Left lung (tissue), 4 donors: ENCODE measurements at regions not wholly inside any gene's neighbourhood (a gene's known extent, or its start where the extent isn't known, plus 50 kb on each side); places are given as distances from the start of the nearest gene placed in this dataset.

Experiments used
- ATAC-seq: fragments of 200-7000 bp; cut with Tn5 transposase; one replicate; pipeline ENCODE4 v1.9.1; 2020; ENCODE audit warnings: moderate library complexity
- DNase-seq, 4 donors: peaks; one replicate each; pipeline ENCODE4 v3.0.0-alpha.2; 2013 to 2020
- H3K27ac ChIP-seq, 2 donors: fragments of 200-600 bp; sonication (generic) in 1 of 2; one replicate each; pipeline versions ENCODE4 v1.5.0 to v1.8.0; 2020 to 2021
- H3K27me3 ChIP-seq, 2 donors: fragments of 200-600 bp; sonication (generic) in 1 of 2; one replicate each; pipeline versions ENCODE4 v1.5.0 to v1.8.0; 2020 to 2021
- H3K36me3 ChIP-seq, 2 donors: fragments of 200-600 bp; sonication (generic) in 1 of 2; one replicate each; pipeline versions ENCODE4 v1.5.0 to v1.8.0; 2020 to 2021
- H3K4me1 ChIP-seq, 2 donors: fragments of 200-600 bp; one replicate each; pipeline ENCODE4 v1.8.0; 2021
- H3K4me3 ChIP-seq, 2 donors: fragments of 200-600 bp; sonication (generic) in 1 of 2; one replicate each; pipeline versions ENCODE4 v1.5.0 to v1.8.0; 2020 to 2021; ENCODE audit warnings: mild to moderate bottlenecking in 1 of 2
- H3K9me3 ChIP-seq, 2 donors: fragments of 200-600 bp; sonication (generic) in 1 of 2; one replicate each; pipeline versions ENCODE4 v1.5.0 to v1.8.0; 2020 to 2021
- intact Hi-C, 2 donors: fragments of 100-400 bp; cut with DNase I; formaldehyde crosslinking; loops; one replicate each; pipeline versions ENCODE4 v1.11.2 to v1.14.2; 2022
- TF ChIP-seq, protein P1 (sequence below), 2 donors: fragments of 200-600 bp; sonication (generic) in 1 of 2; IDR thresholded peaks; one replicate each; pipeline versions ENCODE4 v1.5.0 to v1.8.0; 2021; ENCODE audit warnings: antibody characterized with exemption in 2 of 2
- donor health status: DM: no; HTN: yes; CAD: no.
- donor health status: DM: no; HTN: no; CAD: no.

DNA sequence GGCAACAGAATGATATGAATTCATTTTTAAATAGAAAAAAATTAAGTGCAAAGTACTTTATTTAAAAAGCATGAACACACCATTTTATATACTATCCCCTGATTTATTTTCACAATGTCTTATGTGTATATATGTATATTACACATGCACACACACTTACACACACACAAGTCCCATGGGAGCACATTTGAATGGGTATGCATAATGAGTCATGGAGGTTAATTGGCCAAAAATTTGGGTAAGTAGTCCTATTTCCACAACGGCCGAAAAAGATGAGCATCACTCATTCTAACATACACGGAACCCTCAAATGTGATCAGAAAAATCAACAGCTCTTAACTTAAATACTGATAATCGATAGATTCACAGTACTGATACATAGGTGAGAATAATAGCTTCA lies 97.4 kb upstream of the NABP1 start:
- TF ChIP-seq, protein P1, sequence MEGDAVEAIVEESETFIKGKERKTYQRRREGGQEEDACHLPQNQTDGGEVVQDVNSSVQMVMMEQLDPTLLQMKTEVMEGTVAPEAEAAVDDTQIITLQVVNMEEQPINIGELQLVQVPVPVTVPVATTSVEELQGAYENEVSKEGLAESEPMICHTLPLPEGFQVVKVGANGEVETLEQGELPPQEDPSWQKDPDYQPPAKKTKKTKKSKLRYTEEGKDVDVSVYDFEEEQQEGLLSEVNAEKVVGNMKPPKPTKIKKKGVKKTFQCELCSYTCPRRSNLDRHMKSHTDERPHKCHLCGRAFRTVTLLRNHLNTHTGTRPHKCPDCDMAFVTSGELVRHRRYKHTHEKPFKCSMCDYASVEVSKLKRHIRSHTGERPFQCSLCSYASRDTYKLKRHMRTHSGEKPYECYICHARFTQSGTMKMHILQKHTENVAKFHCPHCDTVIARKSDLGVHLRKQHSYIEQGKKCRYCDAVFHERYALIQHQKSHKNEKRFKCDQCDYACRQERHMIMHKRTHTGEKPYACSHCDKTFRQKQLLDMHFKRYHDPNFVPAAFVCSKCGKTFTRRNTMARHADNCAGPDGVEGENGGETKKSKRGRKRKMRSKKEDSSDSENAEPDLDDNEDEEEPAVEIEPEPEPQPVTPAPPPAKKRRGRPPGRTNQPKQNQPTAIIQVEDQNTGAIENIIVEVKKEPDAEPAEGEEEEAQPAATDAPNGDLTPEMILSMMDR (IDR thresholded peaks at IDR 0.05) = no peak
- intact Hi-C loops = no loop called here
- H3K4me1 ChIP-seq = peaks cover 4 to 5% of the 10 kb centered on the region in 2 donors
- H3K27ac ChIP-seq = no peak overlapping the region
- no peaks in the 10 kb centered on the region for H3K36me3 ChIP-seq
- no peak overlapping the region for H3K4me3 ChIP-seq
- ATAC-seq = no peak
- H3K9me3 ChIP-seq = no peaks in the 10 kb centered on the region
- H3K27me3 ChIP-seq = no peaks in the 10 kb centered on the region
- no peak for DNase-seq

DNA sequence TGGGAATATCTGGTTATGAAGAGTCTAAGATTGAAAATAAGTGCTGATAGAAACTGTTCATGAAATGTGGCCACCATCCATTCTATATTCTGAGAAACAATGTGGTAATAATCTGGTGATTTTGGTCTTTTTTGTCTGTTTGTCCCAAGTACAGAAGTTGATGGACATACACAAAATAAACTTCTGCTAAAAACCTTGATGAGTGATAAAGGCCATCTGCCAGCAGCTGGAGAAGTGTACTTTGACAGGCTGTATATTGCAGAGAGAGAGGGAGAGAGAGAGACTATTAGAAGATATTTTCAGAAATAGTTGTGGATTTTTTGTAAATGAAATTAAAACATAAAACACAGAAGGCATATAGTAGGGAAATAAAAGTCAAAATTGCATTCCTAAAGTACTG lies 96.9 kb upstream of the NABP1 start:
- DNase-seq (no peak), ATAC-seq (no peak)
- TF ChIP-seq, protein P1 (IDR thresholded peaks at IDR 0.05) = no peak
- peaks cover 4 to 5% of the 10 kb centered on the region in 2 donors for H3K4me1 ChIP-seq
- H3K36me3 ChIP-seq = no peaks in the 10 kb centered on the region
- H3K27ac ChIP-seq = no peak overlapping the region
- no peaks in the 10 kb centered on the region for H3K9me3 ChIP-seq
- no peak overlapping the region for H3K4me3 ChIP-seq
- intact Hi-C loops = no loop called here
- H3K27me3 ChIP-seq = no peaks in the 10 kb centered on the region

DNA sequence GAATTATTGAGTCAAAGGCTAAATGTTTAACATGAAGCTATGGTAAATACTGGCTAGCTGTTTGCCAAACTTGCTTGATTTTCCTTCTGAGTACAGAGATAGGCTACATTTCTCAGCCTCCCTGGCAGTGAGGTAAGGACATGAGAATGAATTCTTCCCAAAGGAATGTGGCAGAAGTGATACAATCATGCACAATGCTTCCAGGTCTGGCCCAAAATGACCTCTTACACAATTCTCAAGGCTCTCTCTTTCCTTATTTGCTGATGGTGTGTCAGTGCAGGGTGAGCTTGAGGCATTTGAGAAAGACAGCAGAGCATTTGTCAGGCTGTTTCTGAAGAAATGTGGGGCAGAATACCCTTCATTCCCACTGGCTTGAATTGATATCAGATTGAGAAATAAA lies 95.6 kb upstream of the NABP1 start:
- Histone ChIP-seq H3K4me1 (peaks cover 4 to 5% of the 10 kb centered on the region in 2 donors), H3K9me3 (no peaks in the 10 kb centered on the region), H3K27me3 (no peaks in the 10 kb centered on the region), H3K4me3 (no peak overlapping the region), H3K36me3 (no peaks in the 10 kb centered on the region), H3K27ac (no peak overlapping the region)
- intact Hi-C loops = no loop called here
- TF ChIP-seq, protein P1 (IDR thresholded peaks at IDR 0.05) = no peak
- ATAC-seq (peak; percentile 35), DNase-seq (no peak)

DNA sequence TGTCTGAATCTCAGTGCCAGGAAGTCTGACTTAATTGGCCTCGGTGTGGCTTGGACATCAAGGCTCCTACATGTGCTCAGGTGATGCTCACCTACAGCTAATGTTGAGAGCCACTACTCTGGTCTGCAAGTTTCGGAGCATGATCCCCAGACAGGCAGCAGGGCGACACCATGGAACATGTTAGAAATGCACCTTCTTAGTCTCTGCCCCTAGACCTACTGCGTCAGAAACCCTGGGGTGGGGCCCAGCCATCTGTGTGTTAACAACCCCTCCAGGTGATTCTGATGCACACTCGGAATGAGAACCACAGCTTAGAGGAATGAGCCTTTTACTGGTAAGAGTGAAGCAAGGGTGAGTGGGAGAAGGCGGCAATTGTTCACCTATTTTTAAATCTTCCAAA lies 86.9 kb upstream of the NABP1 start:
- no peaks in the 10 kb centered on the region for H3K27me3 ChIP-seq
- ATAC-seq (no peak), DNase-seq (no peak)
- no peaks in the 10 kb centered on the region for H3K36me3 ChIP-seq
- peaks cover 0 to 2% of the 10 kb centered on the region in 2 donors for H3K9me3 ChIP-seq
- no peak overlapping the region for H3K27ac ChIP-seq
- intact Hi-C loops = no loop called here
- H3K4me1 ChIP-seq = no peaks in the 10 kb centered on the region
- no peak overlapping the region for H3K4me3 ChIP-seq
- TF ChIP-seq, protein P1 (IDR thresholded peaks at IDR 0.05) = no peak

DNA sequence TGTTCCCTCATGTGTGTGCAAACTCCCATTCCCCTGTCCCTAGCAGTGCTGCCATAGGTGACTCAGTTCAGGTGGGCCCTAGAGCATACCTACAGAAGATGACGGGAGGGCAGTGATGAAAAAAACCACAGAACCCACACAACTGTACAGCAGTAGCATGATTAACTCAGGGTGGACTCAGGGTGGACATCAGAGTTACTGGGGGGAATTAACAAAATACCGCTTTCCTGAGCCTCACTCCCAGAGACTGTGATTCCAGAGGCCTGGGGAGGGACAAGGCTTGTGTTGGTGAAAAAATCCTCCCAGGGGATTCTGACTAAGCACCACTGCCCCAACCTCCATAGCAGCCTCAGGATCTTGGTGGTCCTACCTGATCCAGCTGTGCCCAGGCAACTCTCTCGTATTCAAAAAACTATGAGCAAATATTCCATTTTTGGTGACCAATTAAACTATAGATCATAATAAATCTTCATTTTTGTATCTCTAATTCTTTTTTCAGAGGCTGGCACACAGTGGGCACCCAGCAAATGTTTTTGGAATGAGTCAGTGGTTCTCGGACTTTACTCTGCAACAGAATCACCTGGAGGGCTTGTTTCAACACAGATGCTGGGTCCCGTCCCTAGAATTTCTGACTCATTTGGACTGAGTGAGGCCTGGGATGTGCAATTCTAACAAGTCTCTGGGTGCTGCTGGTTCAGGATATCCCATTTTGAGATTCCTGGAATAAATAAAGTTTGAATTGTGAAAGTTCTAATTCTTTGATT lies 84.1 kb upstream of the NABP1 start:
- peak; percentile 47 for ATAC-seq
- Histone ChIP-seq H3K27me3 (no peaks in the 10 kb centered on the region), H3K27ac (no peak overlapping the region), H3K4me1 (no peaks in the 10 kb centered on the region), H3K4me3 (no peak overlapping the region), H3K36me3 (no peaks in the 10 kb centered on the region), H3K9me3 (peaks cover 0 to 2% of the 10 kb centered on the region in 2 donors)
- no peak for DNase-seq
- TF ChIP-seq, protein P1 (IDR thresholded peaks at IDR 0.05) = no peak
- intact Hi-C loops = no loop called here
